CD4-positive, alpha-beta memory T cell (primary cell): ENCODE measurements at regions not wholly inside any gene's neighbourhood (a gene's known extent, or its start where the extent isn't known, plus 50 kb on each side); places are given as distances from the start of the nearest gene placed in this dataset.

Experiments
- CTCF ChIA-PET: fragments of 350-600 bp; sonication (Branson Sonifier 250); formaldehyde crosslinking; loops from one replicate; lab custom pipeline; 2021; ENCODE audit warnings: inconsistent platforms; ENCODE audit not compliant: partially characterized antibody; lab: Charles Lee
- POLR2A ChIA-PET: fragments of 350-600 bp; sonication (Branson Sonifier 250); formaldehyde crosslinking; loops from one replicate; lab custom pipeline; 2021; ENCODE audit not compliant: partially characterized antibody; lab: Charles Lee
- DNase-seq, 5 donors: peaks; one replicate each; pipeline versions ENCODE4 v3.0.0 to v3.0.0-alpha.2; 2020 to 2022; ENCODE audit warnings: mixed read lengths in 1 of 5
- H3K27ac ChIP-seq: one replicate; pipeline ENCODE4 v1.7.0; 2013; ENCODE audit warnings: low read depth, low read length
- H3K27me3 ChIP-seq: 2 replicates; pipeline ENCODE4 v1.7.0; 2013; ENCODE audit warnings: mild to moderate bottlenecking, low read length, moderate library complexity; ENCODE audit not compliant: insufficient read depth
- H3K36me3 ChIP-seq: 2 replicates; pipeline ENCODE4 v1.7.0; 2013; ENCODE audit warnings: mild to moderate bottlenecking, low read length, moderate library complexity; ENCODE audit not compliant: insufficient read depth
- H3K4me1 ChIP-seq: 2 replicates; pipeline ENCODE4 v1.7.0; 2013; ENCODE audit warnings: mild to moderate bottlenecking, low read length, moderate library complexity; ENCODE audit not compliant: insufficient read depth
- H3K4me3 ChIP-seq, 2 donors: one replicate each; pipeline ENCODE4 v1.7.0; 2013; ENCODE audit warnings: low read length in 2 of 2, mild to moderate bottlenecking in 1 of 2
- H3K9me3 ChIP-seq, 2 donors: one replicate each; pipeline ENCODE4 v1.7.0; 2013; ENCODE audit warnings: low read length in 2 of 2, control low read depth in 1 of 2; ENCODE audit not compliant: control insufficient read depth in 1 of 2
- H3K27ac Mint-ChIP-seq, 7 donors: one replicate each; pipeline ENCODE4 v1.8.0; 2020 to 2021; ENCODE audit warnings: mixed read lengths in 7 of 7, mild to moderate bottlenecking in 6 of 7, inconsistent platforms in 3 of 7, moderate library complexity in 3 of 7
- H3K27me3 Mint-ChIP-seq, 2 donors: one replicate each; pipeline ENCODE4 v1.8.0; 2020 to 2021; ENCODE audit warnings: mixed read lengths in 2 of 2
- H3K36me3 Mint-ChIP-seq, 2 donors: one replicate each; pipeline ENCODE4 v1.8.0; 2020 to 2021; ENCODE audit warnings: mixed read lengths in 2 of 2, inconsistent platforms in 1 of 2, mild to moderate bottlenecking in 1 of 2
- H3K4me1 Mint-ChIP-seq, 4 donors: one replicate each; pipeline ENCODE4 v1.8.0; 2020 to 2021; ENCODE audit warnings: mixed read lengths in 4 of 4, mild to moderate bottlenecking in 1 of 4
- H3K4me3 Mint-ChIP-seq, 8 donors: one replicate each; pipeline ENCODE4 v1.8.0; 2020 to 2021; ENCODE audit warnings: mixed read lengths in 8 of 8, mild to moderate bottlenecking in 7 of 8, moderate library complexity in 6 of 8, inconsistent platforms in 3 of 8
- H3K9me3 Mint-ChIP-seq, 8 donors: one replicate each; pipeline ENCODE4 v1.8.0; 2020 to 2021; ENCODE audit warnings: mixed read lengths in 8 of 8, mild to moderate bottlenecking in 5 of 8, inconsistent platforms in 3 of 8, moderate library complexity in 1 of 8
- intact Hi-C: fragments of 100-400 bp; cut with micrococcal nuclease; formaldehyde crosslinking; loops from one replicate; pipeline ENCODE4 v1.15.1; 2023

DNA sequence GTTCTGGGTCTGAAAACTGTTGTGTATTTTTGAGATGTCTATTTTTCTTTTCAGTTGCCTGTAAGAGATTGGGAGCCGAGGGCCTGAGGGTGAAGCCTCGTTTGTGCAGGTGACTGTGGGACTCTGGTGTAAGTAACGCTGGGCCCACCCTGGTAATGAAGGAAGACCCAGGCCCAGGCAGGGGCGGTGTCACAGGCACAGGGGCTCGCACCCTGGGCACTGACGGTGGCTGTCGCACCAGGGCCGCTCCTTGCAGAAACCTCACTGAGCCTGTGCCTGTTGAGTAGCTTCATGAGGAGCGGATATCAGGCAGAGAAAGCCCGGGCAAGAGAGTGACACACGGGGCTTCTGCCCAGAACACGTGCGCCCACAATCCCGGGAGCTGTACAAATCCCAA, 541.4 kb downstream of the TRIML1 start:
- ChIA-PET POLR2A (no interaction called here), CTCF (no interaction called here)
- Histone ChIP-seq H3K4me1 (no peaks in the 10 kb centered on the region), H3K36me3 (no peaks in the 10 kb centered on the region), H3K27ac (no peak overlapping the region), H3K27me3 (no peaks in the 10 kb centered on the region), H3K4me3 (no peak overlapping the region), H3K9me3 (no peaks in the 10 kb centered on the region)
- Mint-ChIP-seq H3K4me3 (no peak overlapping the region), H3K36me3 (no peaks in the 10 kb centered on the region), H3K9me3 (peaks cover 3 to 25% (median 20%) of the 10 kb centered on the region in 8 donors), H3K4me1 (no peaks in the 10 kb centered on the region), H3K27me3 (no peaks in the 10 kb centered on the region), H3K27ac (no peak overlapping the region)
- intact Hi-C loops, result no loop called here
- DNase-seq, result no peak

GRCh38 chr4:188682321-188682720, 543.1 kb downstream of the TRIML1 start:
- no peaks in the 10 kb centered on the region for H3K4me1 Mint-ChIP-seq
- intact Hi-C loops, result no loop called here
- no peaks in the 10 kb centered on the region for H3K36me3 Mint-ChIP-seq
- H3K9me3 Mint-ChIP-seq, result peaks cover 3 to 26% (median 18%) of the 10 kb centered on the region in 8 donors
- Histone ChIP-seq H3K4me1 (no peaks in the 10 kb centered on the region), H3K27ac (no peak overlapping the region), H3K36me3 (no peaks in the 10 kb centered on the region), H3K4me3 (no peak overlapping the region), H3K9me3 (no peaks in the 10 kb centered on the region), H3K27me3 (no peaks in the 10 kb centered on the region)
- H3K27ac Mint-ChIP-seq, result no peak overlapping the region
- DNase-seq, result no peak
- no peak overlapping the region for H3K4me3 Mint-ChIP-seq
- H3K27me3 Mint-ChIP-seq, result no peaks in the 10 kb centered on the region
- ChIA-PET CTCF (no interaction called here), POLR2A (no interaction called here)

DNA sequence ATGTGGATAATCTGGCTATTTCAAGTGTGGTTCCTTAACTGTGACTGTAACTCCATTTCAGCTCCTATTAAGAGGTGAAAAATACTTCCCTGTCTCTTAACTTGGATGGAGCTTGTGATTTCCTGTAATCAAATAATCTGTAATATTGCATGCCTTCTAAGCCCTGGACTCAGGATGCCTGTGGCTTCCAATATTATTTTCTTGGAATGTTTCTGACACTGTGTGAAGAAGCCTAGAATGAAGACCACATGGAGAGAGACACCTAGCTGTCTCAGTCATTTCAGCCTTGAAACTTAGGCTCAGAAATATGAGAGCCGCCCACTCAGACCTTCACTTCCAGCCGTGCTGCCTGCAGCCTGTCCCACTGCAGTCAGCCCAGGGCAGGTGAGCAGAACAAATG, 544.3 kb downstream of the TRIML1 start:
- Mint-ChIP-seq H3K9me3 (peaks cover 0 to 22% (median 14%) of the 10 kb centered on the region in 8 donors), H3K27me3 (no peaks in the 10 kb centered on the region)
- intact Hi-C loops, result no loop called here

GRCh38 chr4:188688956-188689355, 549.7 kb downstream of the TRIML1 start:
- Histone ChIP-seq H3K27ac (no peak overlapping the region), H3K27me3 (no peaks in the 10 kb centered on the region), H3K36me3 (no peaks in the 10 kb centered on the region), H3K4me1 (no peaks in the 10 kb centered on the region), H3K9me3 (no peaks in the 10 kb centered on the region), H3K4me3 (no peak overlapping the region)
- no peak for DNase-seq
- H3K36me3 Mint-ChIP-seq, result no peaks in the 10 kb centered on the region
- CTCF ChIA-PET, result no interaction called here
- POLR2A ChIA-PET, result no interaction called here
- H3K4me1 Mint-ChIP-seq, result no peaks in the 10 kb centered on the region
- no peaks in the 10 kb centered on the region for H3K27me3 Mint-ChIP-seq
- H3K9me3 Mint-ChIP-seq, result peaks cover 2 to 11% (median 6%) of the 10 kb centered on the region in 8 donors
- intact Hi-C loops, result no loop called here
- no peak overlapping the region for H3K4me3 Mint-ChIP-seq
- no peak overlapping the region for H3K27ac Mint-ChIP-seq

More for the DNA sequence above, 544.3 kb downstream of the TRIML1 start:
- ChIA-PET POLR2A (no interaction called here), CTCF (no interaction called here)
- no peak overlapping the region for H3K4me3 ChIP-seq
- H3K4me3 Mint-ChIP-seq, result no peak overlapping the region
- H3K4me1 ChIP-seq, result no peaks in the 10 kb centered on the region
- DNase-seq, result no peak
- H3K27ac Mint-ChIP-seq, result no peak overlapping the region
- H3K27me3 ChIP-seq, result no peaks in the 10 kb centered on the region
- H3K9me3 ChIP-seq, result no peaks in the 10 kb centered on the region
- no peak overlapping the region for H3K27ac ChIP-seq
- no peaks in the 10 kb centered on the region for H3K36me3 ChIP-seq
- no peaks in the 10 kb centered on the region for H3K36me3 Mint-ChIP-seq
- H3K4me1 Mint-ChIP-seq, result no peaks in the 10 kb centered on the region

DNA sequence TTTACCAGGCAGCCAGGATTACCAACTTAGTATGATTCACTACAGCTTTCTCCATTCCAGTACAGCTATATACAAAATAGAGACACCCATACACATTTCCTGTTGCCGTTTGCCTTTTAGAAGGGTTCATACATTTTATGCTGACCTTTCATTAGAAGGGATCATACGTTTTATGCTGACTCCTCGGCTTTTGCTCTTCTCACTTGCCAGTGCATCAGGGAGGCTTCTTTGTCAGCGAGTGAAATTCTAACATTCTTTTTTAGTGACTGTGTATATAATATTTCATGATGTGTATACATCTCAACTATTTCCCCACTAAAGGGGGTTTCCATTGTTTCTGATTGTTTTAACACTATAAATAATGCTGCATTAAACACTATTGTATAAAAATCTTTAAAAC, 552.6 kb downstream of the TRIML1 start:
- Mint-ChIP-seq H3K36me3 (no peaks in the 10 kb centered on the region), H3K27me3 (no peaks in the 10 kb centered on the region), H3K4me1 (no peaks in the 10 kb centered on the region), H3K4me3 (no peak overlapping the region), H3K27ac (no peak overlapping the region), H3K9me3 (peaks cover 1 to 9% (median 5%) of the 10 kb centered on the region in 8 donors)
- intact Hi-C loops, result no loop called here
- H3K4me3 ChIP-seq, result no peak overlapping the region
- CTCF ChIA-PET, result no interaction called here
- no peaks in the 10 kb centered on the region for H3K27me3 ChIP-seq
- H3K27ac ChIP-seq, result no peak overlapping the region
- POLR2A ChIA-PET, result no interaction called here
- no peaks in the 10 kb centered on the region for H3K36me3 ChIP-seq
- no peak for DNase-seq
- H3K4me1 ChIP-seq, result no peaks in the 10 kb centered on the region
- no peaks in the 10 kb centered on the region for H3K9me3 ChIP-seq

GRCh38 chr4:188695261-188695660, 556.0 kb downstream of the TRIML1 start:
- no peaks in the 10 kb centered on the region for H3K27me3 ChIP-seq
- H3K27ac ChIP-seq, result no peak overlapping the region
- no peaks in the 10 kb centered on the region for H3K36me3 Mint-ChIP-seq
- H3K27ac Mint-ChIP-seq, result no peak overlapping the region
- POLR2A ChIA-PET, result no interaction called here
- peaks cover 0 to 9% (median 2%) of the 10 kb centered on the region in 8 donors for H3K9me3 Mint-ChIP-seq
- H3K36me3 ChIP-seq, result no peaks in the 10 kb centered on the region
- CTCF ChIA-PET, result no interaction called here
- no peak for DNase-seq
- intact Hi-C loops, result no loop called here
- H3K27me3 Mint-ChIP-seq, result no peaks in the 10 kb centered on the region
- no peaks in the 10 kb centered on the region for H3K9me3 ChIP-seq
- no peaks in the 10 kb centered on the region for H3K4me1 Mint-ChIP-seq
- H3K4me3 ChIP-seq, result no peak overlapping the region
- no peaks in the 10 kb centered on the region for H3K4me1 ChIP-seq
- no peak overlapping the region for H3K4me3 Mint-ChIP-seq

DNA sequence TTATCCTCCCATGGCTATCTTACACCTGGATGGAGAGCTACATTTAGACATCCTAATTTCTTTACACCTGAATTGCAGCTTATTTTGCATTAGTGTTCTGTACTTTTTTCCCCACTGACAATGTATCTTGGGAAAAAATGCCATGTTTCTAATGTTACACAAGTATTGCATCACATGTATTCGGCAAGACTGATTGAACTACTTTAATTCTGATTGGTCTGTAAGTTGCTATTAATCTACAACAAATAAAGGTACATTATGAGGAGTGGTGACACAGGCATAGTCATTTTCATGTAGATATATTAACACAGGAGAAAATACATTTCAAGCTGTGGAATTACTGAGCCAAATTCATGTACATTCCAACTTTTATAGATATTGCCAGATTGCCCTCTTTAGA, 558.0 kb downstream of the TRIML1 start:
- no peaks in the 10 kb centered on the region for H3K9me3 ChIP-seq
- intact Hi-C loops, result no loop called here
- ChIA-PET CTCF (no interaction called here), POLR2A (no interaction called here)
- no peak overlapping the region for H3K4me3 ChIP-seq
- H3K4me1 Mint-ChIP-seq, result no peaks in the 10 kb centered on the region
- H3K36me3 ChIP-seq, result no peaks in the 10 kb centered on the region
- H3K36me3 Mint-ChIP-seq, result no peaks in the 10 kb centered on the region
- DNase-seq, result no peak
- peaks cover 0 to 15% (median 4%) of the 10 kb centered on the region in 8 donors for H3K9me3 Mint-ChIP-seq
- H3K27ac ChIP-seq, result no peak overlapping the region
- no peaks in the 10 kb centered on the region for H3K27me3 ChIP-seq
- no peak overlapping the region for H3K27ac Mint-ChIP-seq
- no peaks in the 10 kb centered on the region for H3K27me3 Mint-ChIP-seq
- no peaks in the 10 kb centered on the region for H3K4me1 ChIP-seq
- H3K4me3 Mint-ChIP-seq, result no peak overlapping the region

DNA sequence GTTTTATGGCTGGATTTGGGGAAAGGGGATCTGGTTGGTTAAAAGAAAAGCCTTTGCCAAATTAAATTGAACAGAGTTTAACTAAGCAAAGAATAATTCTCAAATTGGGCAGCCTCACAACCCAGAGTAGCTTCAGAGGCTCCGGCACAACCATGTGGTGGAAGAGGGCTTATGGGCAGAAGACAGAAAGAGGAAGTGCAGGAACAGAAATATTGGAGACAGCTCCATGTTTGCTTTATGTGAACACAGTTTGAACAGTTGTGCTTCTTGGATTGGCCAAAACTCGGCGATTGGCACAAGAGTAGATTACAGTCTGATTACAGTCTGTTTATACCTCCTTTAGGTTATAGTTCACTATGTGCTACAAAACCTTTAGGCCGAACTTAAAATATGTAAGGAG, 562.7 kb downstream of the TRIML1 start:
- no peaks in the 10 kb centered on the region for H3K36me3 Mint-ChIP-seq
- H3K4me1 Mint-ChIP-seq, result no peaks in the 10 kb centered on the region
- DNase-seq, result no peak
- Histone ChIP-seq H3K4me3 (no peak overlapping the region), H3K36me3 (no peaks in the 10 kb centered on the region), H3K27ac (no peak overlapping the region), H3K27me3 (no peaks in the 10 kb centered on the region), H3K4me1 (no peaks in the 10 kb centered on the region), H3K9me3 (no peaks in the 10 kb centered on the region)
- ChIA-PET POLR2A (no interaction called here), CTCF (no interaction called here)
- intact Hi-C loops, result no loop called here
- H3K27me3 Mint-ChIP-seq, result no peaks in the 10 kb centered on the region
- H3K27ac Mint-ChIP-seq, result no peak overlapping the region
- H3K9me3 Mint-ChIP-seq, result peaks cover 0 to 19% (median 6%) of the 10 kb centered on the region in 8 donors
- no peak overlapping the region for H3K4me3 Mint-ChIP-seq
